ENCODE measurements at regions not wholly inside any gene's neighbourhood (a gene's known extent, or its start where the extent isn't known, plus 50 kb on each side); places are given as distances from the start of the nearest gene placed in this dataset.

- Histone ChIP-seq H3K27me3 (ENCODE audit: control insufficient read depth in 4 of 4, insufficient read depth in 4 of 4, low read length in 3 of 4) (no peaks in the 10 kb centered on the region), H3K36me3 (ENCODE audit: control insufficient read depth in 4 of 4, insufficient read depth in 3 of 4, low read depth in 1 of 4, low read length in 3 of 4) (no peaks in the 10 kb centered on the region), H3K27ac (ENCODE audit: low read depth in 1 of 2, low read length in 2 of 2) (no peak overlapping the region), H3K9me3 (ENCODE audit: control insufficient read depth in 4 of 4, low read length in 3 of 4) (peaks cover 0 to 3% (median 0%) of the 10 kb centered on the region in 4 donors), H3K4me3 (ENCODE audit: low read depth in 1 of 3, low read length in 3 of 3) (no peak overlapping the region), H3K4me1 (ENCODE audit: control insufficient read depth in 4 of 4, insufficient read depth in 4 of 4, low read length in 3 of 4) (no peaks in the 10 kb centered on the region), H3K9ac (ENCODE audit: low read depth in 1 of 2, low read length in 2 of 2) (no peak overlapping the region)
- no peak for TF ChIP-seq ZBTB33 (IDR thresholded peaks at IDR 0.05)
- TF ChIP-seq RXRA (IDR thresholded peaks at IDR 0.05), result no peak
- no peak for TF ChIP-seq ATF3 (IDR thresholded peaks at IDR 0.05)
- TF ChIP-seq HNF4A (conservative IDR thresholded peaks at IDR 0.05), result no peak
- TF ChIP-seq SP1 (IDR thresholded peaks at IDR 0.05), result no peak
- no peak for TF ChIP-seq GABPA (IDR thresholded peaks at IDR 0.05 in 1 of 2, conservative IDR thresholded peaks at IDR 0.05 in 1 of 2)
- no peak for TF ChIP-seq JUND (IDR thresholded peaks at IDR 0.05)
- TF ChIP-seq FOXA1 (IDR thresholded peaks at IDR 0.05), result no peak
- no peak for TF ChIP-seq REST (IDR thresholded peaks at IDR 0.05)
- TF ChIP-seq TAF1 (conservative IDR thresholded peaks at IDR 0.05), result no peak
- TF ChIP-seq FOXA2 (IDR thresholded peaks at IDR 0.05), result no peak
- TF ChIP-seq EGR1 (IDR thresholded peaks at IDR 0.05; ENCODE audit: low read depth in 2 of 2), result no peak
- no peak for TF ChIP-seq CTCF (IDR thresholded peaks at IDR 0.05; ENCODE audit: low read depth, low read length, missing input control)
- TF ChIP-seq YY1 (IDR thresholded peaks at IDR 0.05), result no peak
- TF ChIP-seq MAX (IDR thresholded peaks at IDR 0.05), result no peak
- TF ChIP-seq RAD21 (IDR thresholded peaks at IDR 0.05), result no peak
- no peak for TF ChIP-seq HNF4G (IDR thresholded peaks at IDR 0.05)
- no peak for TF ChIP-seq NR2F2 (IDR thresholded peaks at IDR 0.05)
- DNase-seq (ENCODE audit: low spot score), result no peak
- 75% methylated on average over 6 of the region's 6 CpGs for WGBS
These were observed 165.9 kb downstream of the POLR2M start for GRCh38 chr15:57872281-57873030.

Data from liver (tissue), 8 donors.